AG04450 (cell line): ENCODE measurements at regions not wholly inside any gene's neighbourhood (a gene's known extent, or its start where the extent isn't known, plus 50 kb on each side); places are given as distances from the start of the nearest gene placed in this dataset.

Experiments
- CTCF ChIA-PET: fragments of 300-600, 350-600 bp; formaldehyde crosslinking; extraction: SDS; loops from one replicate; lab custom pipeline; 2022; ENCODE audit warnings: antibody characterized with exemption, inconsistent platforms; lab: Charles Lee
- POLR2A ChIA-PET: fragments of 350-600 bp; formaldehyde crosslinking; extraction: SDS; loops from one replicate; lab custom pipeline; 2021; ENCODE audit warnings: antibody characterized with exemption, inconsistent platforms; lab: Yijun Ruan, JAX
- DNase-seq: peaks from one replicate; pipeline ENCODE4 v3.0.0-alpha.2; 2011; ENCODE audit warnings: low read depth, low spot score
- H3K27ac ChIP-seq: one replicate; pipeline ENCODE4 v1.5.1; 2012; ENCODE audit warnings: low read depth, low read length, control low read depth
- H3K27me3 ChIP-seq: one replicate; pipeline ENCODE4 v1.6.0; 2012; ENCODE audit warnings: low read length; ENCODE audit not compliant: control insufficient read depth, insufficient read depth
- H3K4me3 ChIP-seq: 2 replicates; pipeline ENCODE4 v1.5.1; 2011; ENCODE audit warnings: mild to moderate bottlenecking, low read depth, low read length, control low read depth
- H3K9me3 ChIP-seq: 2 replicates; pipeline ENCODE4 v1.5.1; 2012; ENCODE audit warnings: low read length; ENCODE audit not compliant: control insufficient read depth, insufficient read depth
- TF ChIP-seq, protein P1 (sequence below): IDR thresholded peaks from 2 replicates; pipeline ENCODE4 v1.5.1; 2011; ENCODE audit warnings: low read depth, low read length, control low read depth, inconsistent platforms

DNA sequence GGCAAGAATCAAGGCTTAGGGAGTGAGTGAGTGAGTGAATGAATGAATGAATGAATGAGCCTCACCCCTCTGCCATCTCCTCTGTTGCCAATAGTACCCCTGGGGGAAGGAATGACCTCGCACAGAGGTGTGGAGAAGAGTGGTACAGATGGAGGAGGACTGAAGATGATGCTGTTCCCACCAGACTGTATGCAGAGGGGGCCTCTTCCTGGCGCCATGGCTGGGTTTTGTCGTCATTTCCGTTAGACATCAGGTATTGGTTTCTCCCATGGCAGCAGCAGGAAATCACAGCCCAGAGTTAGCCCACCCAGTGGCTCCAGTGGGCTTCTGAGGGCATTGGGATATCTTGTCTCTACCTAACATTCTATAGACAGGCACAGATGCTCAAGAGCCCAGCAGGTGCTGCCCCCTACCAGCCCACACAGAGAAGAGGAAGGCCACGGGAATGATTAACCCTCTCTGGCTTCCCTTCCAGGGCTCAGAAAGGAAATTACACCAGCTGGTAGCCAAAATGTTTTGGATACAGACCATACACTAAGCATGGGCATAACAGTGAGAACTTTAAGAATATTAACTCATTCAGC is 109.8 kb upstream of the SLC6A11 start:
- peaks cover 34% of the 10 kb centered on the region for H3K27me3 ChIP-seq
- H3K27ac ChIP-seq = no peak overlapping the region
- no peak overlapping the region for H3K4me3 ChIP-seq
- ChIA-PET POLR2A (no interaction called here), CTCF (no interaction called here)
- TF ChIP-seq, protein P1, sequence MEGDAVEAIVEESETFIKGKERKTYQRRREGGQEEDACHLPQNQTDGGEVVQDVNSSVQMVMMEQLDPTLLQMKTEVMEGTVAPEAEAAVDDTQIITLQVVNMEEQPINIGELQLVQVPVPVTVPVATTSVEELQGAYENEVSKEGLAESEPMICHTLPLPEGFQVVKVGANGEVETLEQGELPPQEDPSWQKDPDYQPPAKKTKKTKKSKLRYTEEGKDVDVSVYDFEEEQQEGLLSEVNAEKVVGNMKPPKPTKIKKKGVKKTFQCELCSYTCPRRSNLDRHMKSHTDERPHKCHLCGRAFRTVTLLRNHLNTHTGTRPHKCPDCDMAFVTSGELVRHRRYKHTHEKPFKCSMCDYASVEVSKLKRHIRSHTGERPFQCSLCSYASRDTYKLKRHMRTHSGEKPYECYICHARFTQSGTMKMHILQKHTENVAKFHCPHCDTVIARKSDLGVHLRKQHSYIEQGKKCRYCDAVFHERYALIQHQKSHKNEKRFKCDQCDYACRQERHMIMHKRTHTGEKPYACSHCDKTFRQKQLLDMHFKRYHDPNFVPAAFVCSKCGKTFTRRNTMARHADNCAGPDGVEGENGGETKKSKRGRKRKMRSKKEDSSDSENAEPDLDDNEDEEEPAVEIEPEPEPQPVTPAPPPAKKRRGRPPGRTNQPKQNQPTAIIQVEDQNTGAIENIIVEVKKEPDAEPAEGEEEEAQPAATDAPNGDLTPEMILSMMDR = no peak
- DNase-seq = no peak
- H3K9me3 ChIP-seq = no peaks in the 10 kb centered on the region

DNA sequence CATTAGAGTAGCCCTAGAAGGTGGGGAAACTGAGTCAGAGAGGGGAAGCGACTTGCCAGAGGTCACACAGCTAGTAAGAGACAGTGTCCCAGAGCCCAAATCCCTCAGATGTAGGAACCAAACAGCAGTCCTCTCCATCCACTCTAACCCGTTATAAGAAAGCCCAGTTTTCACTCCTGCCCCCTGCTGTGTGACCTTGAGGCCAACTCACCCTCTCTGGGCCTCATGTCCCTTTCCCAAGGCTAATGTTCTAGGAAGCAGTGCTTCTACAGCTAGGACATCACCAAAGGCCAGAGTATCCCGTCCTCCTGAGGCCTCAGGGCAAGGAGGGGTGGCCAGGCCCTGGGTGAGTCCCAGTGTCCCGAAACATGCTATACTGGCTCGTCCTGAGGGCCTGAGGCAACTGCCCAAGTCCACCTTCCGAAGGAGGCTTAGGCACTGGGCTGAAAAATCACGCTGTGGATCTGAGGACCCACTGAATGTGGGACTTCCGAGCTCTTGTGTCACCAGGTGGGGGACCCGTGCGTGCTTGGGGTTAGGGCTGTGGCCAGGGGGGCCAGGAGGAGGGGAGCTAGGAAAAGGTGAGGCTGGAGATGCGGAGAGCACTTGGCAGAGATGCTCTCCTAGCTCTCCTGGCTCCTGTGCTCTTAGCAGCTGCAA is 109.2 kb upstream of the SLC6A11 start:
- DNase-seq = no peak
- ChIA-PET CTCF (no interaction called here), POLR2A (no interaction called here)
- TF ChIP-seq, protein P1 = no peak
- Histone ChIP-seq H3K9me3 (no peaks in the 10 kb centered on the region), H3K27me3 (peaks cover 34% of the 10 kb centered on the region), H3K4me3 (no peak overlapping the region), H3K27ac (no peak overlapping the region)

DNA sequence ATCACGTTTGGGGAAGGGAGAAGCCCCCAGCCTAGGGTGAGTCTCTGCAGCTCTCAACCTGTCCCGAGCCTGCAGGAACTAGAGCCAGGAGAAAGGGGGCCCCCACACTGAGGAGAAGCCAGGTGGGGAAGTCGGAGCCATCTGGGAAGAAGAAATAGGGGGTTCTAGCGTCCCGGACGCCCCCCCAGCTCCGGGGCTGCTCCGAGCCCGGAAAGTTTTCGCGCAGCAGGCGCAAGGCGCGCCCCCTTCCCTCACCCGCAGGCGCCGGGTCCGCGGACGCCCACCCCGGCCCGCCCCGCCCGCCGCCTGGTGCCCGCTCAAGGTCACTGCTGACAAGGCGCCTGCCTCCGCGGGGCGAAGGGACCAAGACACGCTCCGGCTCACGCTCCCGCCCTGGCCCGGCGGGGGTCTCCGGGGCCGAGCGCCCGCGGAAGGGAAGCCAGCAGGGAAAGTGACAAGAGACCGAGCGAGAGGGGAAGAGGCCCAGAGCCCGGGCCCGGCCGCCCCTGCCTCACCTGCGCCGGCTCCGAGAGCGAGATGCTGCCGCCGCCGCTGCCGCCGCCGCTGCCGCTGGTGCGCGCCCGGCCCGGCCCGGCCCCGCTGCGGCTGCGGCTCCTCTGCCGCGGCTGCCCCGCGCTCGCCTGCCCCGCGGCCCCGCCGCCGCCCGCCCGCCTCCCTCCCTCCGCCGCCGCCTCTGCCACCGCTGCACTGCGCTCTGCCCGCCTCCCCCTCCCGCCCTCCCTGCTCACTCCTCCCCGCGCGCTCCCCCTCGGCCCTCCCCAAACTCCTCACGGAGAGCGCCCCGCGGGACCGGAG is 108.4 kb upstream of the SLC6A11 start:
- ChIA-PET POLR2A (no interaction called here), CTCF (no interaction called here)
- Histone ChIP-seq H3K27me3 (peaks cover 34% of the 10 kb centered on the region), H3K9me3 (no peaks in the 10 kb centered on the region), H3K4me3 (no peak overlapping the region), H3K27ac (no peak overlapping the region)
- no peak for DNase-seq
- TF ChIP-seq, protein P1 = no peak

DNA sequence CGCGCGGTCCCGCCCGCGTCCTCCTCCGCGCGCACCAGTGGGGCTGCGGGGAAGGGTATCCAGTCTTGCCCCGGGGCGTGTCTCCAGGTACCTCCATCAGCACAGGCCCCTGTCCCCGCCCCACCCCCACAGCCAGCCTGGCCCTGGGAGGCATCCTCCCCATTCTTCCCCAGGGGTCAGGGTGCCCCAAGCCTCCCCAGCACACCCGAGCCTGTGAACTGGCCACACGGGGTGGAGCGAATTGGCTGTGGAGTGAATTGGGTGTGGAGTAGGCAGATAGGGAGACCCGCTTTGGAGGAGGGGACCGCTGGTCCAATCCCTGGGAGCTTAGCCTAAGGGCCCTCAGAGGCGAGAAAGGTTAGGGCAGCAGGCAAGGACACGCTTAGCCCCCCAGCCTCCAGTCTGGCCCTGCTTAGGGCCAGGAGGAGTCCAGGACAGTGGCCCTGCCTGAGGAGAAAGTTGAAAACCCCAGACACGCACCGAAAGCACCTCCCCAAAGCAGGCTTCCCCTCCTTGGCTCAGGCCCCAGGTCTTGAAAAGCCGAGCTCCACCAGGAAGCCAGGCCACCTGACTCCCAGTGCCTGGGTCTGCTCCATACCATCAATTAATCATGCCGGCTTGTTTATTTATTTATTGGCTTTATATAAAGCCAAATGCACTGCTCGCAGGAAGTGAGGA is 107.7 kb upstream of the SLC6A11 start:
- TF ChIP-seq, protein P1 = no peak
- ChIA-PET CTCF (no interaction called here), POLR2A (no interaction called here)
- Histone ChIP-seq H3K9me3 (no peaks in the 10 kb centered on the region), H3K27me3 (peaks cover 34% of the 10 kb centered on the region), H3K27ac (no peak overlapping the region), H3K4me3 (no peak overlapping the region)
- no peak for DNase-seq
